ENCODE measurements at regions not wholly inside any gene's neighbourhood (a gene's known extent, or its start where the extent isn't known, plus 50 kb on each side); places are given as distances from the start of the nearest gene placed in this dataset.

GRCh38 chr4:104870495-104871233 is 276.0 kb upstream of the TET2 start:
- no peaks in the 10 kb centered on the region for H4K20me1 ChIP-seq (ENCODE audit: control insufficient read depth, insufficient read depth)
- SMC1A ChIA-PET (ENCODE audit: uncharacterized antibody, unreplicated experiment), result interaction anchor here (0.6 to 1.9 kb wide), 6 partner anchors 8 to 603 kb away, joined by 3 to 8 read pairs (median 4); partner anchors contain the start of gene PPA2

More at GRCh38 chr4:104870495-104871233, 276.0 kb upstream of the TET2 start:
- peak; percentile 26 for ATAC-seq
- in situ Hi-C loops (cut with MboI), result no loop called here
- H3K4me1 ChIP-seq (ENCODE audit: control insufficient read depth, insufficient read depth, low read length), result peaks cover 36% of the 10 kb centered on the region
- TF ChIP-seq RUNX3 (IDR thresholded peaks at IDR 0.05; ENCODE audit: low read length), result peak; percentile 23; the same call in 1 of the 2 replicates
- peak; percentile 31; the same call in 1 of the 2 replicates for TF ChIP-seq ATF2 (IDR thresholded peaks at IDR 0.05; ENCODE audit: low read length)
- TF ChIP-seq EED (IDR thresholded peaks at IDR 0.05; ENCODE audit: low read depth), result 0 out of 2 replicates have a peak, but pooled peaks have one; percentile 43
- TF ChIP-seq SPI1 (IDR thresholded peaks at IDR 0.05; ENCODE audit: borderline replicate concordance, insufficient read depth, low read depth, low read length), result peak; percentile 66
- TF ChIP-seq LARP7 (IDR thresholded peaks at IDR 0.05), result no peak
- no peak for TF ChIP-seq KLF5 (IDR thresholded peaks at IDR 0.05; ENCODE audit: partially characterized antibody)
- TF ChIP-seq NFIC (IDR thresholded peaks at IDR 0.05; ENCODE audit: low read depth, low read length), result peak; percentile 78
- peak in 1 of 2 experiments; percentile 44; a peak in 1 of 4 replicates for TF ChIP-seq IKZF2 (IDR thresholded peaks at IDR 0.05)
- peak; percentile 31 for TF ChIP-seq SKIL (IDR thresholded peaks at IDR 0.05; ENCODE audit: low read depth, poor library complexity, severe bottlenecking)
- peak; percentile 42 for TF ChIP-seq IKZF1 (conservative IDR thresholded peaks at IDR 0.05)
- TF ChIP-seq FOXM1 (IDR thresholded peaks at IDR 0.05; ENCODE audit: low read depth, low read length), result peak; percentile 49; the same call in 1 of the 2 replicates
- TF ChIP-seq FOS (IDR thresholded peaks at IDR 0.05; ENCODE audit: borderline replicate concordance, extremely low read depth, insufficient read length), result no peak
- no peak for TF ChIP-seq ZBTB11 (CRISPR knock-in tag; IDR thresholded peaks at IDR 0.05)
- peak; percentile 58; the same call in 1 of the 2 replicates for TF ChIP-seq MEF2A (IDR thresholded peaks at IDR 0.05; ENCODE audit: insufficient read depth, low read depth, low read length)
- no peaks in the 10 kb centered on the region for H3K79me2 ChIP-seq (ENCODE audit: control insufficient read depth, insufficient read depth, low read length)
- no peaks in the 10 kb centered on the region for H3K36me3 ChIP-seq (ENCODE audit: control insufficient read depth in 2 of 2, insufficient read depth in 2 of 2, low read length in 1 of 2)
- WGBS (ENCODE audit: insufficient coverage, insufficient replicate concordance, low lambda C conversion rate, missing lambda C conversion rate), result 28% methylated on average over 2 of the region's 2 CpGs
- BruUV-seq (replicated peaks), result no TSS peak
- H3K9ac ChIP-seq (ENCODE audit: control insufficient read depth, insufficient read depth, low read length), result peak overlapping the region; percentile 35
- no peak overlapping the region for H2AFZ ChIP-seq (ENCODE audit: control insufficient read depth, low read depth, low read length)
- DNase-seq (ENCODE audit: low read depth, low spot score), result peak; percentile 62
- intact Hi-C loops (cut with micrococcal nuclease; ENCODE audit: unreplicated experiment), result no loop called here
- ChIA-PET RAD21 (ENCODE audit: unreplicated experiment) (interaction anchor here (1.8 to 2.3 kb wide), 2 partner anchors 10 to 382 kb away, joined by 4 to 13 read pairs; no protein-coding TSS in a partner anchor), POLR2A (no interaction called here), CTCF (interaction anchor here (0.8 to 1.0 kb wide), 2 partner anchors 10 to 35 kb away, joined by 3 read pairs; no protein-coding TSS in a partner anchor)
- no peak for FAIRE-seq
- peak overlapping the region; percentile 47; the same call in 1 of the 2 replicates for H3K4me3 ChIP-seq
- H3K4me2 ChIP-seq (ENCODE audit: control insufficient read depth, insufficient read depth), result peak overlapping the region; percentile 73
- peaks cover 11% of the 10 kb centered on the region; the same call in 2 of the 3 replicates for H3K9me3 ChIP-seq (replicated peaks; ENCODE audit: control insufficient read depth, insufficient read depth, low read length)
- H3K27me3 ChIP-seq (replicated peaks in 1 of 2; ENCODE audit: control insufficient read depth in 2 of 2, insufficient read depth in 2 of 2, low read length in 1 of 2), result no peaks in the 10 kb centered on the region
- peak overlapping the region; percentile 78 for H3K27ac ChIP-seq (ENCODE audit: control insufficient read depth, insufficient read depth)

All from GM12878 (cell line).